Memory B cell (primary cell): ENCODE measurements at regions not wholly inside any gene's neighbourhood (a gene's known extent, or its start where the extent isn't known, plus 50 kb on each side); places are given as distances from the start of the nearest gene placed in this dataset.

Experiments
- ATAC-seq: fragments of 150-1000 bp; cut with Tn5 transposase; 2 replicates; pipeline ENCODE4 v1.10.0; 2021; ENCODE audit warnings: low read depth, mild to moderate bottlenecking, moderate library complexity
- DNase-seq, 2 donors: peaks; one replicate each; pipeline ENCODE4 v3.0.0; 2022; ENCODE audit warnings: low spot score in 2 of 2
- H3K27ac Mint-ChIP-seq: one replicate; pipeline ENCODE4 v1.8.0; 2022; ENCODE audit warnings: mild to moderate bottlenecking, moderate library complexity, mixed read lengths
- H3K27me3 Mint-ChIP-seq: one replicate; pipeline ENCODE4 v1.8.0; 2022; ENCODE audit warnings: mixed read lengths
- H3K36me3 Mint-ChIP-seq: one replicate; pipeline ENCODE4 v1.8.0; 2022; ENCODE audit warnings: mild to moderate bottlenecking, mixed read lengths
- H3K4me1 Mint-ChIP-seq: one replicate; pipeline ENCODE4 v1.8.0; 2022; ENCODE audit warnings: mixed read lengths
- H3K4me3 Mint-ChIP-seq: one replicate; pipeline ENCODE4 v1.8.0; 2022; ENCODE audit warnings: mild to moderate bottlenecking, moderate library complexity, mixed read lengths
- H3K9me3 Mint-ChIP-seq: one replicate; pipeline ENCODE4 v1.8.0; 2022; ENCODE audit warnings: mixed read lengths

DNA sequence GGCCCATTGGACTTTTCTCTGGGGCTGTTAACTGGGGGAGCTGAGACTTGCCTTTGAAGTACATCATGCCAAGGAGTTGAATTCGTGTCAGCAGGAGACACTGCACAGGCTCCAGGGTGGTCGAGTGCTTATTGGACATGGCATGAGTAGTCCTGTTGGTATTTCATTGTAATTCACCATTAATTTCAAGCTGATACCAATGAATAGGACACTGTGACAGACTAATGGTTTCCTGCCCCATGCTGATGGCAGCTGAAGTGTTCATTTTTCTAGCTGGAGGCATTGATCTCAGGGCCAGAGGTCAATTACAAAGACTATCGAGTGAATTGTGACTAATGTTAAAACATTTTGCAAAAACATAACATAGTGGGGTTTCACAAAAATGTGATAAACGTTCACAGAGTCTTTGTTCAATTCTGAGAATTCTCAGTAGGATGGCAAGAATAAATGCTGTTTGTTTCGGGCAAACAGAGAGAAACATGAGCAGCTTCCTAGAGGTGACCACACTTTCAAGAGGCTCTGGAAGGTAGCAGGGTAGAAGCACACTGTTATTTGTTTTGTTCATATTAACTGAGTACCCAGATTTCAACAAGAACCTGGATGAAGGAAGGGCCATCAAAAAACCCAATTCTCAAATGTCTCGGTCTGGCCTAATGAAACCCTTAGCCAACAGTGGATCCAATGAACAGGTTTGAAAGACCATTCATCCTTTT, 90.6 kb upstream of the ARL4C start:
- Mint-ChIP-seq H3K4me1 (no peaks in the 10 kb centered on the region), H3K9me3 (no peaks in the 10 kb centered on the region), H3K27ac (no peak overlapping the region), H3K27me3 (peaks cover 9% of the 10 kb centered on the region), H3K36me3 (no peaks in the 10 kb centered on the region), H3K4me3 (no peak overlapping the region)
- no peak for ATAC-seq
- no peak for DNase-seq

DNA sequence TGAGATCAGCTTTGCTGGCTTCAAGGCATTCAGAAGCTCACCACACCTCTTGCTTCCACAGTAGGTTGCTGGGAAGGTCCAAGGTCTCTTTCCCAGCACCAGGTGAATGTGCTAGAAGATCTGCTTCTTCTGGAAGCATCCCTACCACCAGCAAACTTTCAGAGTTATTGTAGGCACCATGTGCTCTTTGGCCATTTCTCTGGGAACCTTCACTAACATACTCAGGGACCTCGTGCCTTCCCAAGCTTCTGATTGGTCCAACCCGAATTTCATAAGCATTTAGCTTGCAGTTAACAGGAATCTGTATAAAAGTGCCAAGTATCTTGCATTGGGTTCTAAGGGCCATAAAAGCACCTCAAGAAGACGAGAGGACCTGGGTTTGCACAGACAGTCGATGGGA, 86.5 kb upstream of the ARL4C start:
- Mint-ChIP-seq H3K4me3 (no peak overlapping the region), H3K36me3 (no peaks in the 10 kb centered on the region), H3K9me3 (no peaks in the 10 kb centered on the region), H3K27me3 (peaks cover 5% of the 10 kb centered on the region), H3K4me1 (peaks cover 6% of the 10 kb centered on the region), H3K27ac (no peak overlapping the region)
- ATAC-seq (no peak), DNase-seq (no peak)

DNA sequence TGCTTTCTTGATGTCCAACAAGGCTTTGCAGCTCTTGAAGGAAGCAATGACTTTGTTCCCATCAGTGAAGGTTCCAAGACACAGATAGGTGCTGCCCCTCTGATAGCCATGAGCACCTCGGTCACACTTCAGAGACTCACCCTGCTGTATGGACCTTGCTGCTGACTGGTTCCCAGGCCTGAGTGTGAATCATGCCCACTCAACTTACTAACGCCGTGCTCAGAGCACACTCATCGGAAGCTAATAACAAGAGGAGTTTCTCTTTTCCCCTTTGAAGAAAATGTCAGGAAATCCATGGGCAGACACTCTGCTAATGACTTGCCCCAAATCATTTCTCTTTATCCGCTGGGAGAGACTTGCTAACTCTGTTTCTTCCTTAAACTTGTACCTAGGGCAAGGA, 83.8 kb upstream of the ARL4C start:
- H3K27me3 Mint-ChIP-seq = peaks cover 5% of the 10 kb centered on the region
- H3K36me3 Mint-ChIP-seq = no peaks in the 10 kb centered on the region
- H3K27ac Mint-ChIP-seq = no peak overlapping the region
- H3K4me1 Mint-ChIP-seq = peaks cover 8% of the 10 kb centered on the region
- no peak for ATAC-seq
- no peak for DNase-seq
- no peak overlapping the region for H3K4me3 Mint-ChIP-seq
- H3K9me3 Mint-ChIP-seq = no peaks in the 10 kb centered on the region

DNA sequence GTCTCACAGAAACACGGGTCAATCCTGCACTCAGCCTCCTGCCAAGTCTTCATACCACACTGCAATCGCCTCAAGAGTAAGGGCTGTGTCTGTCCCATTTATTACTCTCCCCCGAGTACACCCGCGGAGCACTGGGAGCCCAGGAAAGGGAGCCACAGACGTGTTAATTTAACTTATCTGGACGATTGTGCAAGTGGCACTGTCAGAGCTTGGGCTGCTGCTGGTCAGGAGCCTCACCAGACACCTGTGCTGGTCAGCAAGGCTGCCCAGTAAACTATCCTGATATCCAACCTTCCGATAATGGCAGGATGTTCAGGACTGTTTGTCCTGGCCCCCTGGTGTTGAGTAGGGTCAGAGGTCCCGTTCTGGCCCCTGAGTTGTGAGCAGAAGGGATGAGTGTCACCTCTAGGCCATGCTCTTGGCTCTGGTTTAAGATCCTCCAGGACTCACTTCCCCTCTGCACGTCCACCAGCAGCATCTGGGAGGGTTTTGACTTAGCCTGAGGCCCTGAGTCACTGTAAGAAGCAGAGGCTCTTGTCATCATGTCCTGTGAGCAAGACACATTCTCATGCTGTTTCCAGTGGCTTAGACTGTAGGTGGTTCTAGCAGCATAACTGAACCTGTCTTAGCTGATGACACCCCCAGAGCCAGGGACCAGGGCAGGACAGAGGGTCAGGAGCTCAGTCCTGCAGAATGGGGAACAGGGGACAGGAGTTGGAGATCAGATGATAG, 82.5 kb upstream of the ARL4C start:
- Mint-ChIP-seq H3K4me3 (no peak overlapping the region), H3K27ac (no peak overlapping the region), H3K4me1 (peaks cover 8% of the 10 kb centered on the region), H3K27me3 (peaks cover 3% of the 10 kb centered on the region), H3K36me3 (no peaks in the 10 kb centered on the region), H3K9me3 (no peaks in the 10 kb centered on the region)
- ATAC-seq = no peak
- no peak for DNase-seq

DNA sequence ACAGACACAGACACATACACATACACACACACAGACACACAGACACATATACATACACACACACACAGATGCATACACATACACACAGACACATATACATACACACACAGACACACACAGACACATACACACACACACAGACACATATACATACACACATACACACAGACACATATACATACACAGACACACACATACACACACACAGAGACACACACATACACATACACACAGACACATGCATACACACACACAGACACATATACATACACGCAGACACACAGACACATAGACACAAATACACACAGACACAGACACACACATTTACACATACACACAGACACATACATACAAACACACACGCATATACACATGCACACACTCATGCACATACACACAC, 81.5 kb upstream of the ARL4C start:
- Mint-ChIP-seq H3K4me1 (peaks cover 8% of the 10 kb centered on the region), H3K36me3 (no peaks in the 10 kb centered on the region), H3K27ac (no peak overlapping the region), H3K9me3 (no peaks in the 10 kb centered on the region), H3K4me3 (no peak overlapping the region), H3K27me3 (peaks cover 3% of the 10 kb centered on the region)
- ATAC-seq (no peak), DNase-seq (no peak)

DNA sequence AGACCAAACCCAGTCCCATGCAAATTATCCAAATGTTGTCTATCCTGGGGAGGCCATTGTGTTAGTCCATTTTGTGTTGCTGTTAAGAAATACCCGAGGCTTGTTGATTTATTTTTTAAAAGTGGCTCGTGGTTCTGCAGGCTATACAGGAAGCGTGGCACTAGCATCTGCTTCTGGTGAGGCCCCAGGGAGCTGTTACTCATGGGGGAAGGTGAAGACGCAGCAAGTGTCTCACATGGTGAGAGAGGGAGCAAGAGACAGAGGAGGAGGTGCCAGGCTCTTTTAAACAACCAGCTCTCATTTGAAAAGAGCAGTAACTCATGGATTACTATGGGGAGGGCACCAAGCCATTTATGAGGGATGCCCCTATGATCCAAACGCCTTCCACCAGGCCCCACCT, 80.3 kb upstream of the ARL4C start:
- no peaks in the 10 kb centered on the region for H3K36me3 Mint-ChIP-seq

DNA sequence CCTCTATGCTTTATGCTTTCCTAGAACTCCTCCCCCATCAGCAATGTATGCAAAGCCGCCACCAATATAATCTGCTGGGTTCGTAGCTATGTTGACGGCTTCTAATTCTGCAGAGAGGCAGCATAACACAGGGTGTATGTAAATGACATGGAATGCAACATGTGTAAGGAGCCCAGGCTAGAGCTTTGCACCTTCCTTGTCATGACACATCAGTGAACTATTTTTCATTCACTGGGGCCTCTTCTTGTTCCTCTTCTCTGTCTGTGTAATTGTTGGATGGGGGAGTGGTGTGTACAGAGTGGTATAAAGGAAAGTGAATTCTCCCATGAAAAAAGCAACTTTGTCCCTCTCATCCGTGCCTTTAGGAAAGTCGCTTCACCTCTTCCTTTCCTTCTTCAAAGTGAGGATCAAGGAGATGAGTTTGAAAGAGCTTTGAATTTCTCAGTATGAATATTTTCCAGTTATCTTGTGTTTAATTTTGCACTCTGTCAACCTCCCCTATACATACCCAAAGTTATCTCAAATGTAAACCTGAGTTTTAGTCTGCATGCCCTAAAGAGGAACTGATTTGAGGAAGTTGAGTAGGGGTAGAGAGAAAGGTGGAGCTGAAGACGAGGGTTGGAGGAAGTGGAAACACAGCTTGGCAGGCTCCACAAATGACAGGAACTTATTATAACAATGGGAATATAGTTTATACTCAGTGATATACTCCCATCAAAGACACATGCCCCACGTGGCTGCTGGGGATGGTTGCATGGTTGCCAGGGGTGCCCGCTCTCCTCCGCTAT, 74.9 kb upstream of the ARL4C start:
- Mint-ChIP-seq H3K4me1 (peaks cover 39% of the 10 kb centered on the region), H3K4me3 (peak overlapping the region; percentile 57), H3K36me3 (no peaks in the 10 kb centered on the region), H3K27me3 (no peaks in the 10 kb centered on the region), H3K27ac (peak overlapping the region; percentile 4), H3K9me3 (no peaks in the 10 kb centered on the region)
- ATAC-seq = peak; percentile 96
- DNase-seq = peak; percentile 13 to 55

More for the DNA sequence above, 80.3 kb upstream of the ARL4C start:
- H3K9me3 Mint-ChIP-seq = no peaks in the 10 kb centered on the region
- H3K4me3 Mint-ChIP-seq = no peak overlapping the region
- peaks cover 13% of the 10 kb centered on the region for H3K4me1 Mint-ChIP-seq
- DNase-seq (no peak), ATAC-seq (peak; percentile 34)
- H3K27me3 Mint-ChIP-seq = peaks cover 3% of the 10 kb centered on the region
- H3K27ac Mint-ChIP-seq = no peak overlapping the region

DNA sequence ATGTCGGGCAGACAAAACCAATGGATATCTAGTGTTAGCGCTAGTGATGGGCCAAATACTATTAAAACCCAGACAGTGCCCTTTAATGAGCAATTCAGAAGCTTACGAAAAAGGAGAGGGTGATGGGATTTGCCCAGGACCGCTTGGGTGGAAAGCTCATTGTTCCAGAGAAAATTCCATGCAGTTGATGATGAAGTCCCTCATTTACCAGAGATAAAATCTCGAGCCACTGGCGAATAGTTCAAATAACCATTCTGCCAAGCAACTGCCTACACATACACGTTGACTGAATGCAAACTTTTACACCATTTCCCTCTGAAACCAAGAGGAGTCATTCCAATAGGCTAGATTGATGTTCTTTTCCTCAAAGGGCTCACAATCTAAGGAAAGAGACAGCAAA, 73.6 kb upstream of the ARL4C start:
- Mint-ChIP-seq H3K9me3 (no peaks in the 10 kb centered on the region), H3K27me3 (no peaks in the 10 kb centered on the region), H3K4me3 (no peak overlapping the region), H3K27ac (peak overlapping the region; percentile 4), H3K4me1 (peaks cover 42% of the 10 kb centered on the region), H3K36me3 (no peaks in the 10 kb centered on the region)
- DNase-seq = no peak
- ATAC-seq = no peak

DNA sequence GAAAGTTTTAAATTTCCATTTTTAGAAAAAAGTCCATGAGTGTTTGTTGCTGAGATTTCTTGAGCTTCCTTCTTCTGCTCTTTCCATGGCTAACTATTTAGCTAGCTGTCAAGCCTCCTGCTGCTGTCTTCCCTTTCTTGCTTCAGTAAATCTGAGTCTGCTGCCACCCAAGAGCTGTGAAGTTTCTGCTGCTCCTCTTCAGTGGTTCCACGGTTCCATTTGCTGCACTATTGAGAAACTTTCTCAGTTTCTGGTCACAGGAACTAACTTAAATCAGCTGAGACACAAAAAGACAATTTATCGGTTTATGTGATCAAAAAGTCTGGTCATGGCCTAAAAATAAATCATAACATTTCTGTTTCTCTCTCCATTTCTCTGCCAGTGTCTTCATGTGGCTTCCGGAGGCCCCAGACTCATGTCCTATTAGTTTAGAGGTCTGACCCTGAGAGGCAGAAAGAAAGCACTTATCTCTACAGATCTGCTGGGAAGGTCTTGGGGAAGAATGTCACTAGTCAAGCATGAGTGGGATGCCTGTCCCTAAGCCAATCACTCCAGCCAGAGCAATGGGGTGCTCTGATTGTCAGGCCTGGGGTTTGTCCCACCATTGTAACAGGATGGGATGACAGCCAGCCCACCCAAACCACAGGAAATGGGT, 73.0 kb upstream of the ARL4C start:
- no peak for DNase-seq
- Mint-ChIP-seq H3K9me3 (no peaks in the 10 kb centered on the region), H3K27ac (peak overlapping the region; percentile 4), H3K4me3 (peak overlapping the region; percentile 55), H3K27me3 (no peaks in the 10 kb centered on the region), H3K4me1 (peaks cover 46% of the 10 kb centered on the region), H3K36me3 (no peaks in the 10 kb centered on the region)
- no peak for ATAC-seq

DNA sequence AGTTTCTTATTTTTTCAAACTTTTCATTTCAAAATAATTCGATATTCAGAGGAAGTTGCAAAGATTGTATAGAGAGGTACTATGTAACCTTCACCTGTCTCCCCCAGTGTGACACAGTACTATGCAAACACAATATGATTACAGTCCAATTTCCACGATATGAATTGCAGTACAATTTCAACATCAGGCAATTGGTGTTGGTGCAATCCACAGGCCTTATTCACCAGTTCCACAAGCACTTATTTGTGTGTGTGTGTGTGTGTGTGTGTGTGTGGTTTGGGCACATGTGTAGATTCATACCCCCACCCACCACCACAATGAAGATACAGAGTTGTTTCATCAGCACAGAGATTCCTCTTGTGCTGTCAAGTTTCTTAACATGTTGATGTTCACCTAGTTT, 69.7 kb upstream of the ARL4C start:
- Mint-ChIP-seq H3K36me3 (no peaks in the 10 kb centered on the region), H3K4me3 (no peak overlapping the region), H3K9me3 (no peaks in the 10 kb centered on the region), H3K4me1 (peaks cover 38% of the 10 kb centered on the region), H3K27me3 (no peaks in the 10 kb centered on the region), H3K27ac (no peak overlapping the region)
- no peak for ATAC-seq
- DNase-seq = no peak

DNA sequence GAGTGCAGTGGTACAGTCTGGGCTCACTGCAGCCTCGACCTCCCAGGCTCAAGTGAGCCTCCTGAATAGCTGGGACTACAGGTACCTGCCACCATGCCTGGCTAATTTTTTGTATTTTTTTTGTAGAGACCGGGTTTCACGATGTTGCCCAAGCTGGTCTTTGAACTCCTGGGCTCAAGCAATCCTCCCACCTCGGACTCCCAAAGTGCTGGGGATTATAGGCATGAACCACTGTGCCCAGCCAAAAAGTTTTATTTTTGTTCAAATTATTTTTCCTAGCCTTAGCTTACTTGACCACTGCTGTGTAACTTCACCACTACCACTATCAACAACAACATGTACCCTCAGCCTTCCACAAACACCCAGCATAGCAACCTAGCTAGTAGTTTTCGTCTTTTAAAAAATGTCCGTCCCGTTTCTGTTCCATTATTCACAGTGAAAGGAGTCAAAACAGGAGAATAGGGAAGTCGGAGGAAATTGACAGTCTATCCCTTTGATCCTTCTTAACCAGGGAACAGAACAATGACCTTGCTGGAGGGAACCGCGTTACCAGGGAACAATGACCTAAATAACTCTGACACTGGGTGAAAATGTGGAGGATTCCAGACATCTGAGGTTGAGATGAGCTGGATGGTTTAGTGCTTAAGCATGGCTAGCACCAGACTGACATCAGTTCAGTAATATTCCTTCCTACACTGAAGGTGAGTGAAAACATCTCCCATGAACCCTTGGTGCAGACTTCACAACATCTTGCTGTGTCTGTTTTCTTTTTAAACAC, 69.2 kb upstream of the ARL4C start:
- H3K27me3 Mint-ChIP-seq = no peaks in the 10 kb centered on the region
- no peaks in the 10 kb centered on the region for H3K9me3 Mint-ChIP-seq
- DNase-seq (no peak), ATAC-seq (no peak)
- peaks cover 32% of the 10 kb centered on the region for H3K4me1 Mint-ChIP-seq
- H3K27ac Mint-ChIP-seq = no peak overlapping the region
- H3K36me3 Mint-ChIP-seq = peaks cover 2% of the 10 kb centered on the region
- H3K4me3 Mint-ChIP-seq = no peak overlapping the region

DNA sequence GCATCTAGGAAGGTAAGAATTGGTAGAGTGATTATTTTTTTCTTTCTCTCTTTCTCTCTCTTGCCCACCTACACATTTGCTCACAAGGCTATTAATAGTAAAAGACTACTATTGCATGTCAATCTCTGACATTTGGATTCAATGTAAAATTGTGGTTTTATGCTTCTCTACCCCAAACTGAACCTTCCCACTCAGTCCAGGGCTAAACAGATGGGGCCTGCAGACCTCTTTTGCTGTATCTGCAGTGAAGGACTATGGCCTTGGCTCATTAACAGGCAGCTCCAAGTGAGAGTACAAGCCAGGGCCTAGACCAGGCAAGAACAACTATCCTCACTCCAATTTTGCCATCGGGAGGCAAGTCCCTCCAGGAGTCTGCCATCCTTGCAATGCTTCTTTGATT, 68.3 kb upstream of the ARL4C start:
- DNase-seq (no peak), ATAC-seq (no peak)
- Mint-ChIP-seq H3K27me3 (peaks cover under 1% of the 10 kb centered on the region), H3K4me1 (peaks cover 25% of the 10 kb centered on the region), H3K9me3 (no peaks in the 10 kb centered on the region), H3K27ac (peak overlapping the region; percentile 53), H3K36me3 (peaks cover 2% of the 10 kb centered on the region), H3K4me3 (no peak overlapping the region)

DNA sequence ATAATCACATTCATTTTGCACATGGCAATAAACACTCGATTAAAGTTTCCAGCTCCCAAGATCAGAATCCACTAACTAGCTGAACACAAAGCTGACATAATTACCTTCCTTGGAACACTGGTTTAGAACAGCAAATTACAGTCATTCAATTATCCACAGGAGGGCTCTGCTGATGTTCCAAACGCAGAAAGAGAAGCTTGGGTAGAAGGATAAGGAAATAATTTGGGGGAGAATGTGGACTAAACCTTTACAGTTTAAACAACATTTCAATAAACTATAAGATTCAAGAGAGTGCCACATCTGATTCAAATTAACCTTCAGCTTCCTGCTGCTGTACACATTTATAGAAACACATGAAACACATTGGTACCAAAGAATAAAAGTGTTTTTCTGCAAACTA, 67.8 kb upstream of the ARL4C start:
- Mint-ChIP-seq H3K27ac (no peak overlapping the region), H3K4me3 (no peak overlapping the region), H3K4me1 (peaks cover 20% of the 10 kb centered on the region), H3K36me3 (peaks cover 2% of the 10 kb centered on the region), H3K9me3 (no peaks in the 10 kb centered on the region), H3K27me3 (peaks cover 5% of the 10 kb centered on the region)
- ATAC-seq = no peak
- no peak for DNase-seq
